ENCODE measurements at regions not wholly inside any gene's neighbourhood (a gene's known extent, or its start where the extent isn't known, plus 50 kb on each side); places are given as distances from the start of the nearest gene placed in this dataset.

DNA sequence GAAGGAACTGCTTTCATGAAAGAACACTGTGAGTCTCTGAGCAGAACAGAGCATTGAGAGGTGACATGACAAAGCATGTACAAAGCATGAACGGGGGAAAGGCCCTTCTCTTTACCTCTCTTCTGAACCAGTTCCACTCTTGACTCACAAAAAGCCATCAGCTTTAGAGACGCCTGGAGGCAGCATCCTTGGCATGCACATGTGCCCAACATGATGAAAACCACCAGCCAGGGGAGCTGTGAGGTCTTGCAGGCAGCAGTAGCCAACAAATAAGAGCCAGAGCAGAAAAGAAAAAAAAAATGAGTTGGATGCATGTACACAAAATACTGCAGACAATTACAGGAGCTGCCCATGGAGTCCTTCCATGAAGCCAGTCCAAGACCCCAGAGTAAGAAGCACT, 95.5 kb upstream of the AGAP1 start:
- TF ChIP-seq, protein P1, sequence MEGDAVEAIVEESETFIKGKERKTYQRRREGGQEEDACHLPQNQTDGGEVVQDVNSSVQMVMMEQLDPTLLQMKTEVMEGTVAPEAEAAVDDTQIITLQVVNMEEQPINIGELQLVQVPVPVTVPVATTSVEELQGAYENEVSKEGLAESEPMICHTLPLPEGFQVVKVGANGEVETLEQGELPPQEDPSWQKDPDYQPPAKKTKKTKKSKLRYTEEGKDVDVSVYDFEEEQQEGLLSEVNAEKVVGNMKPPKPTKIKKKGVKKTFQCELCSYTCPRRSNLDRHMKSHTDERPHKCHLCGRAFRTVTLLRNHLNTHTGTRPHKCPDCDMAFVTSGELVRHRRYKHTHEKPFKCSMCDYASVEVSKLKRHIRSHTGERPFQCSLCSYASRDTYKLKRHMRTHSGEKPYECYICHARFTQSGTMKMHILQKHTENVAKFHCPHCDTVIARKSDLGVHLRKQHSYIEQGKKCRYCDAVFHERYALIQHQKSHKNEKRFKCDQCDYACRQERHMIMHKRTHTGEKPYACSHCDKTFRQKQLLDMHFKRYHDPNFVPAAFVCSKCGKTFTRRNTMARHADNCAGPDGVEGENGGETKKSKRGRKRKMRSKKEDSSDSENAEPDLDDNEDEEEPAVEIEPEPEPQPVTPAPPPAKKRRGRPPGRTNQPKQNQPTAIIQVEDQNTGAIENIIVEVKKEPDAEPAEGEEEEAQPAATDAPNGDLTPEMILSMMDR (IDR thresholded peaks at IDR 0.05): no peak
- TF ChIP-seq POLR2A (IDR thresholded peaks at IDR 0.05): no peak

All from breast epithelium (tissue), 3 donors.